ENCODE measurements at regions not wholly inside any gene's neighbourhood (a gene's known extent, or its start where the extent isn't known, plus 50 kb on each side); places are given as distances from the start of the nearest gene placed in this dataset.
A peak's percentile ranks its signal among the peaks of the same experiment; 100 is the strongest.

DNA sequence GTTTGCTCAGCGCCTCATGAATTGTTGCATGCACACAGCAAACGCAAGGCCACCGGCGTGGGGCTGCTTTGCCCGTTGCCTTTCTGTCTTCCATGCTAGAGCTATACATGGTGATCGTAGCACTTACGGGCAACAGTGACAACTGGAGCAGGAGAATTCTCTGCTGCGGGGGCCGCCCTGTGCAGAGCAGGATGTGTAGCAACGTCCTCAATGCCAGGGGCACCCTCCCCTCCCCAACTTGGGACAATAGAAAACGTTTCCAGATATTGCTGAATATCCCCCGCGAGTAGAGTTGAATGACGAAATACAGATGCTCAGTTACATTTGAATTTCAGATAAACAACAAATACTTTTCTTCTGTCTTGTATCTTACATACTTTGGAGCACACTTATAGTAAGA, 198.7 kb downstream of the TFAP2C start:
- no peaks in the 10 kb centered on the region for H3K36me3 Mint-ChIP-seq (ENCODE audit: low read depth)
- peaks cover 15% of the 10 kb centered on the region for H3K27me3 Mint-ChIP-seq (ENCODE audit: low read depth, poor library complexity)
- H3K4me3 Mint-ChIP-seq, result no peak overlapping the region
- peaks cover 48% of the 10 kb centered on the region for H3K4me1 Mint-ChIP-seq
- H3K9me3 Mint-ChIP-seq, result no peaks in the 10 kb centered on the region
- no peak overlapping the region for H3K27ac Mint-ChIP-seq
- DNase-seq, result no peak
- TF ChIP-seq, protein P1, sequence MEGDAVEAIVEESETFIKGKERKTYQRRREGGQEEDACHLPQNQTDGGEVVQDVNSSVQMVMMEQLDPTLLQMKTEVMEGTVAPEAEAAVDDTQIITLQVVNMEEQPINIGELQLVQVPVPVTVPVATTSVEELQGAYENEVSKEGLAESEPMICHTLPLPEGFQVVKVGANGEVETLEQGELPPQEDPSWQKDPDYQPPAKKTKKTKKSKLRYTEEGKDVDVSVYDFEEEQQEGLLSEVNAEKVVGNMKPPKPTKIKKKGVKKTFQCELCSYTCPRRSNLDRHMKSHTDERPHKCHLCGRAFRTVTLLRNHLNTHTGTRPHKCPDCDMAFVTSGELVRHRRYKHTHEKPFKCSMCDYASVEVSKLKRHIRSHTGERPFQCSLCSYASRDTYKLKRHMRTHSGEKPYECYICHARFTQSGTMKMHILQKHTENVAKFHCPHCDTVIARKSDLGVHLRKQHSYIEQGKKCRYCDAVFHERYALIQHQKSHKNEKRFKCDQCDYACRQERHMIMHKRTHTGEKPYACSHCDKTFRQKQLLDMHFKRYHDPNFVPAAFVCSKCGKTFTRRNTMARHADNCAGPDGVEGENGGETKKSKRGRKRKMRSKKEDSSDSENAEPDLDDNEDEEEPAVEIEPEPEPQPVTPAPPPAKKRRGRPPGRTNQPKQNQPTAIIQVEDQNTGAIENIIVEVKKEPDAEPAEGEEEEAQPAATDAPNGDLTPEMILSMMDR (IDR thresholded peaks at IDR 0.05), result no peak

DNA sequence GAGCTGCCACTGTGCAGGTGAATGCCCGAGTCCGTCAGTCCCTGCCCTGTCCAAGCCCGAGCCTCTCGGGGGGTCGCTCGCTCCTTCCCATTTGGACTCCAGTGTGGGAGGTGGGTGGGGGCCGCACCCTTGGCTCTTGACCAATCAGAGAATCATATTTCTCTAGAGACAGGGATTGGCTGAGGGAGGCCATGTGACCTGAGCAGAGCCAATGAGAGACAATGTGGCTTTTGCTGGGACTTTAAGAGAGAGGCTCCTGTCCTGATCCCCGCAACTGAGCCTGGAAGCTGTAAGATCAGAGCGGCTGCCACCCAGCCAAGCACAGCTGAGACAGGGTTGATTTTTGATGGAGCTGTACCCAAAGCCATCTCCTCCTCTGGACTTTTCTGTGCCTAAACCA, 199.3 kb downstream of the TFAP2C start:
- Mint-ChIP-seq H3K9me3 (no peaks in the 10 kb centered on the region), H3K4me1 (peaks cover 48% of the 10 kb centered on the region), H3K36me3 (ENCODE audit: low read depth) (no peaks in the 10 kb centered on the region), H3K4me3 (no peak overlapping the region), H3K27ac (no peak overlapping the region), H3K27me3 (ENCODE audit: low read depth, poor library complexity) (peaks cover 12% of the 10 kb centered on the region)
- TF ChIP-seq, protein P1 (IDR thresholded peaks at IDR 0.05), result no peak
- no peak for DNase-seq

DNA sequence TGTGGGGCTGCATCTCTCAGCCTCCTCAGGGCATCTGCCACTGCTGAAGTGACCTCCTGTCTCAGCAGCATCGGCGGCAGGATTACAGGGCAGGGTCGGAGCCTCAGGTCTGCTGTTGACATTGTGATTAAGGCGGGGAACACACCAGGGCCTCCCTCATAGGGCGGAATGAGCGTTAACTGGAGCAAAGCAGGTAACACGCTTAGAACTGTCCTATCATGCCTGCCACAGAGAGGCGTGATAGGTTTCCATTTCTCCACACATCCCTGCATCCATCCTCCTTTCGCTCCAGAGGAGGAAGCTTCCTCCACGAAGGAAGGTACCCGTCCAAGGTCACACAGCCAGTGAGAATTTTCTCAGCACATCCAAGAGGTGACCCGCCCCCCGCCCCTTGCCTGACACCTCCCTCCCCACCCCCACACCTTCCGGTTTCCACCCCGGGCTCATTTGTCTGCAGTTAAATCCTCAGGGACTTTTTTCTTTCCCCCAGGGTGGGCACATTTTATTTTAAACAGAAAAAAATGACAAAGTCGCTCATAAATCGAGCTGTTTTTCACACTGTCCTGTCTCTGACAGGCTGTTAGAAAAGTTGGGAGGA, 200.8 kb downstream of the TFAP2C start:
- DNase-seq, result no peak
- Mint-ChIP-seq H3K36me3 (ENCODE audit: low read depth) (no peaks in the 10 kb centered on the region), H3K4me1 (peaks cover 53% of the 10 kb centered on the region), H3K4me3 (peak overlapping the region; percentile 41), H3K9me3 (no peaks in the 10 kb centered on the region), H3K27me3 (ENCODE audit: low read depth, poor library complexity) (peaks cover 12% of the 10 kb centered on the region), H3K27ac (no peak overlapping the region)
- TF ChIP-seq, protein P1 (IDR thresholded peaks at IDR 0.05), result no peak

DNA sequence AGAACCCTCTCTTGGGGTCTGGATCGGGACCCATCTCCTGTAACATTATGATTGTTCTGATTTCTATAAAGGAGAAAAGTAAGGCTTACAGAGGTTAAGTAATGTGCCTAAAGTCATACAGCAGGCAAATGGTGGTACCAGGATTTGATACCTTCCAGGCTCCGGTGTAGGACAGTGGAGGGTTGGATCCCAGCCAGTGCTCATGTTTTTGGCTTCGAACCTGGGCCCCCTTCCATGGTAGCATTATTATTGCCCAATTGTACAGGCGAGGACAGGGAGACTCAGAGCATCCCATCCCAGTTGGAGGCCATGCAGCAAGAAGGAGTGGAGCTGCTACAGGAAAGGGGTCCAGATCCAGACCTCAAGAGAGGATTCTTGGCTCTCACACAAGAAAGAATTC, 202.7 kb downstream of the TFAP2C start:
- Mint-ChIP-seq H3K27ac (no peak overlapping the region), H3K27me3 (ENCODE audit: low read depth, poor library complexity) (peaks cover 16% of the 10 kb centered on the region), H3K4me3 (no peak overlapping the region), H3K36me3 (ENCODE audit: low read depth) (no peaks in the 10 kb centered on the region), H3K9me3 (no peaks in the 10 kb centered on the region), H3K4me1 (peaks cover 46% of the 10 kb centered on the region)
- DNase-seq, result no peak
- TF ChIP-seq, protein P1 (IDR thresholded peaks at IDR 0.05), result no peak

DNA sequence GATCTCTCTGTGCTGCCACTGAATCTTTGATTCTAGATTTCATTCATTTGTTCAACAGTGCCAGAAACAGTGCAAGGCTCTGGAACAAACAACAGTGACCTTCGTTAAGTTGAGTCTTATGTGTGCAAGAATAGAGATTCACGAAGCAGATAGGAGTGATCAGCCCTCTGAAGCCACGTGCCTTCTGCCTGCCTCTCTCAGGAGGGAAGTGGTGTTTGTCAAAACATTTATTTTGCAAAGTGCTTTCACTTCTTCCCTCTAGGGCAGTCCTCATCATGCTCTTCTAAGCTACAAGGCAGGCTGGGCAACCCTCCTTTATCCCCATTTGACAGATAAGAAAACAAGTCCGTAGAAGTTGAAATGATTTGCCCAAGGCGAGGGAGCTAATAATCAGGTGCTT, 204.3 kb downstream of the TFAP2C start:
- Mint-ChIP-seq H3K4me3 (no peak overlapping the region), H3K9me3 (no peaks in the 10 kb centered on the region), H3K27me3 (ENCODE audit: low read depth, poor library complexity) (peaks cover 26% of the 10 kb centered on the region), H3K27ac (no peak overlapping the region), H3K4me1 (peaks cover 34% of the 10 kb centered on the region), H3K36me3 (ENCODE audit: low read depth) (no peaks in the 10 kb centered on the region)
- TF ChIP-seq, protein P1 (IDR thresholded peaks at IDR 0.05), result no peak
- DNase-seq, result no peak

DNA sequence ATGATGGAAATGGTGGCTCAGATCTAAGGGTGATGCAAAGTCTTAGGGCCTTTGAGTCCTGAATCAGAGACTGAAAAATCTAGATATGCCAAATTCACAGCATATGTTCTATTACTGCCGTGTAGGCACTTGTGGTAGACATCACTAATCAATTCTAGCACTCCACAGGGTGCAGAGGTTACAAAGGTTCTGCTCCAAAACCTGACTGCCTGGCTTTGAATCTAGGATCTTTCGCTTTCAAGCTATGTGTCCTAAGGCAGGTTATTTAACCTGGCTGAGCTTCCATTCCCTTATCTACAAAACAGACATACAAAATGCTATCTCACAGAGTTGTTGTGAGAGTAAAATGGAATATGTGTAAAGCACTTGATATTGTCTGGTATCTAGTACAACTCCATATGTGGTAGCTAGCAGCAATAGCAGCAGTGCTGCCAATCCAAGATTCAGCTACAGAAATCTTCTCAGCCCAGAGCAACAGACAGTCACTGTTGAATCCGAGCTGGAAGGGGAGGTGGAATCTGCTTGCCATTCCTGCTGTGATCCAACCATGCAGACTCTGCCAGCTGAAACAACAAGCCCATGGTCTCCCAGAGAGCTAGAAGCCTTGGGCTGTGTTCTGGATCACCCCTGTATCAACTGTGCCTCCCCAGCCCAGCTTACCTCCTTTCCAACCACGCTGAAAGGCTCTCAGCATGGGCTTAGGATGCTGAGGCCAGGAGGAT, 206.9 kb downstream of the TFAP2C start:
- Mint-ChIP-seq H3K36me3 (ENCODE audit: low read depth) (no peaks in the 10 kb centered on the region), H3K4me3 (no peak overlapping the region), H3K9me3 (no peaks in the 10 kb centered on the region), H3K27ac (no peak overlapping the region), H3K4me1 (peaks cover 28% of the 10 kb centered on the region), H3K27me3 (ENCODE audit: low read depth, poor library complexity) (peaks cover 25% of the 10 kb centered on the region)
- TF ChIP-seq, protein P1 (IDR thresholded peaks at IDR 0.05), result no peak
- no peak for DNase-seq

Measured in nephron progenitor cell (in vitro differentiated cells).